Stimulated activated CD4-positive, alpha-beta T cell treated with anti-CD3 and anti-CD28 coated beads, Interleukin-12 subunit alpha, Interleukin-12 subunit beta, amount 100 ng/mL, for 48 hours (primary cell): ENCODE measurements at regions not wholly inside any gene's neighbourhood (a gene's known extent, or its start where the extent isn't known, plus 50 kb on each side); places are given as distances from the start of the nearest gene placed in this dataset.
"Not testable (repeated sequence)": the region's sequence is repeated elsewhere in the genome, so short reads cannot be mapped to it uniquely, and the experiment has no call there.

Experiments used
- DNase-seq, 3 donors: peaks; one replicate each; pipeline ENCODE4 v3.0.0-alpha.2; 2020; ENCODE audit warnings: low read depth in 2 of 3, low spot score in 1 of 3

DNA sequence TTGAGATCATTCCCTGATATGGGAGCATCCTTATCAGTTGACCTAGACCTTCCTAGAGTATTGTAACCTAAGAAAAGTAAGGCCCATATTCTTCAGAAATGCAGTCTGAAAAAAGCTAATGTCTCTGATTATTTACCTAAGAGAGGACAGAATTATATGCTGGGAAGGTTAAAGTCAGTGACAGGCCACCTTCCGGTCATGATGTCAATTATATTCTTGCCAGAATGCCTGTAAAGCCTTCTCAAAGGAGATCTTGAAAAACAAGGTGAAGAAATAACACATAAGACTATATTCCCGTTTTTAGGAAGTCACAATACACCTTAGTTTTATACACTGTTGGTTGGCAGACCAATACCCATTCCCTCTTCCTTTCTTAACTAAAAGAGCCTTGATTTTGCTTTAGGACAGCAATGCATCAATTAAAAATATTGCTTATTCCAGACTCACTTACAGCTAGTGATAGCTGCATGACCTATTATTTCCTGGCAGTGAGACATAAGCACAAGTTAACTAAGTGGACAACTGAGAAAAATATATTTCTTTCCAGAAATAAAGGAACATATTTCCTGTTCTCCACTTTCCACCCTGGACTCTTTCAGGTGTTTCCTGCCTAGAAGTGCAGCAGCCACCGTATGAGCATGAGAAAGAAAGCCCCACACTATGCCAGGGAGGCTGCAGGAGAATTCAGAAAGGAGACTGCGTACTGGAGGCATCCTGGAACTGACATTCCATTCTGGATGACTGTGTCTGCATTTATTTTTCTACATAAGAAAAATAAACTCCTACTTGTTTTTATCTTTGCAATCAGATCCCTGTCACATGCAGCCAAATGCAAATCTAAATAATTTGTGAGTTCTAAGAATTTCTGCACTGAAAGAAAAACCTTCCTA is 332.9 kb upstream of the PTBP2 start:
- DNase-seq: no peak

DNA sequence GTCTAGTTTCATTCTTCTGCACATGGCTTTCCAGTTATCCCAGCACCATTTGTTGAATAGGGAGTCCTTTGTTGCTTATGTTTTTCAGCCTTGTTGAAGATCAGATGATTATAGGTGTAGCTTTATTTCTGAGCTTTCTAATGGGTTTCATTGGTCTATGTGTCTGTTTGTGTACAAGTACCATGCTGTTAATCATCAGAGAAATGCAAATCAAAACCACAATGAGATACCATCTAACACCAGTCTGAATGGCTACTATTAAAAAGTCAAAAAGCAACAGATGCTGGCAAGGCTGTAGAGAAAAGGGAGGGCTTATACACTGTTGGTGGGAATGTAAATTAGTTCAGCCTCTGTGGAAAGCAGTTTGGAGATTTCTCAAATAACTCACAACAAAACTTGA is 321.5 kb upstream of the PTBP2 start:
- no peak for DNase-seq

DNA sequence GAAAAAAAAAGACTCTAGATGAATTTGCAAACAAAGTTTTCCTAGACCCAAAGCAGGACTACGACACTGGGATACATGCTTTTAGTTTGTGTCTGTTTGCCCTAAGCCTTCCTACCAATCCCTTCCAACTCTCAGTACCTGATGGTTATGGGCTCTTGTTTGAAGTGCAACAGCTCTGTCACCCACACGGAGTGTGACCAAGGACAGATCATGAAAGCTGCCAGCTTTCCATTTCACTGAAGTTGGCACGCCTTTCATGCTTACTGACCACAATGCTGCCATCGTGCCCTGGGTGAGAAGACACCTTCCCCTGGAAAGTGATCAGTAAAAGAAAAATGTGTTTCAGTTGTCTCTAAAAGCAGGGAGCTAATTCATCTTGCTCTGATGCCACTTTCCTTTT is 312.5 kb upstream of the PTBP2 start:
- DNase-seq: no peak

DNA sequence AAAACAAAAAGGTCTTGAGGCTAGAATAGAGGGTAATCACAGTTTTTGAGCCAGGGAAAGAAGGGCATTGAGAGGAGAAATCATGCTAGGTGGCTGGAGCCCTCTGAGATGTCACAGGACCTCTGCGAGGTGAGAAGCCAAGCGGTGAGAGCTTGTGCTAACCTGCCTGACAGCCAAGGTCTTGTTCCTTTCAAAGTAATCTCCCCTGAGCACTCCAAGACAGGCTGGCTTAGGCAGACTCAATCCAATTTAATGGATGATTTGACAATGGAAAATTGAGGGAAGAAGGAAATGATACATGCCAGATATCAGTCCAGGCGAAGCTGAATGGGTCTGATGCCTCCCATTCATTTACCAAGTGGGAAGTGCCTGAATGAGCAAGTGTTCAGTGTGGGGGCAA is 311.9 kb upstream of the PTBP2 start:
- no peak for DNase-seq

DNA sequence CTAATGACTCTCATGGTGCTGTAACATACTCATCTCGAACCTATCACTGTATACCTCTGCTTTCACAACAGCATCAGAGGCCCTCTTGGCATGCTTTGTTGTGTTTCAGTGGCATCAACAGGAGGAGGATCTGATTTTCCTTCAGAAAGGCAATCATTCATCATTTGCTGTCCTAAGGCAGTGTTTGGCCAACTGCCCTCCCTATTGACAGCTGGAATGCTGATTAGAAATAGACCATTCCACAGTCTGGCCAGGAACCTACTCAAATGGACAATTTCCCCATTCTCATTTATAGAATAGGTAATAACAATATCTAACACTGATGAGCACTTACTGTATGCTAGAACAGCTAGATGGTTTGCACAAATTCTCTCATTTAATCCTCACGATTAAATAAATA is 310.6 kb upstream of the PTBP2 start:
- DNase-seq: no peak

DNA sequence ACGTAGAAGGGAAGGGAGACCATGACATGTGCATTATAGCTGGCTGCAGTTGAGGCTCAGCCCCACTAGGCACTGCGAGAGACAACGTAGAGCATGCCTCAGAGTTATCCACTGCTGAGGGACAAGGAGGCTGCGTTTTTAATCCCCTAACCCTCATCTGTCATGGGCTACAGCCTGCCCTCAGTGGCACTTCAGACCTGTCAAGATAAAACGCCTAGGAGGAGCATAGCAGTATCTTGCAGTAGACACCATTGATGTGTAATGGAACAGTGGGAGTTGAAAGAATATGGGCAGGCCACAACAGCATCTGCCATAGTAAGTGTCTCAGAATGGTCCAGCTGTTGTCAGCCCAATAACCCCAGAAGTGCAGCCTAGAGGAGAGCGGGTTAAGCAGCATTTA is 307.0 kb upstream of the PTBP2 start:
- no peak for DNase-seq

- DNase-seq: no peak
These were observed 305.4 kb upstream of the PTBP2 start for GRCh38 chr1:96416111-96416595.

- no peak for DNase-seq
These were observed 304.7 kb upstream of the PTBP2 start for GRCh38 chr1:96416701-96417444.

GRCh38 chr1:96418969-96419368 is 302.6 kb upstream of the PTBP2 start:
- no peak for DNase-seq

DNA sequence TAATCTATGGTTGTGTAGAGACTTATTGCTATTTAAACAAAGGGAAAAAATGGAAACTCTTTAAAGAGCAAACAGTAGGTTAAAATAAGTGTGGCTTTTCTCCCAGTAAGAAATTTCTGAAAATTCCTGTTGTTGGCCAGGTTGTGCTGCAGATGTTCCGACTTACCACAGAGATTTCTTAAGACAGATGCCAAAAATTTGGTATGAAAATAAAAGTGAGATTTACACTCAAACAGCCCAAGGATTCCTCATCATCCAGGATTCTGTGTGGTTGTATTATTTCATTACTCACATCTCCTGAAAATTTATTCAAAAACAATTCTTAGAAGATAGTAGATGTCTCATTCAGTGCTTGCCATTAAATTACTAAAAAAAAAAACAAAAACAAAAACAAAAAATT is 296.7 kb upstream of the PTBP2 start:
- no peak for DNase-seq

- DNase-seq: no peak
These were observed 296.0 kb upstream of the PTBP2 start for GRCh38 chr1:96425382-96426129.

- DNase-seq: no peak
These were observed 294.0 kb upstream of the PTBP2 start for GRCh38 chr1:96427616-96428015.

GRCh38 chr1:96445302-96445701 is 276.3 kb upstream of the PTBP2 start:
- DNase-seq: no peak

DNA sequence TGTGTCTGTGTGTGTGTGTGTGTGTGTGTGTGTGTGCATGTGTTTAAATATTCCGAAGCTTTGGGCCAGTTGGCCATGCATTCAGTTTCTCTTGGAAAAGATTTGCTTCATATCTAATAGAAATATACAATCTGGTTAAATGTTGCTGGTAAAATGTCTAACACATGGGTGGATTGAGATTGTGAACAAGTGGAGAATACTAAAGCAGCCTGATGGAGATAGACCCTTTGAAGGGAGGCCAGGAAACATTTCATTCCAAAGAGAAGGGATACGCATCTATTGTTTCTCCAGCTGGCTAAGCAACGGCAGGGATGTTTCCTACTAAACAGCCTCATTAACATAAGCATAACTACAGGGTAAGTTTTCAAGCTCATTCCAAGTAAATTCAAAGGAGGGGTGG is 257.5 kb upstream of the PTBP2 start:
- DNase-seq: no peak

DNA sequence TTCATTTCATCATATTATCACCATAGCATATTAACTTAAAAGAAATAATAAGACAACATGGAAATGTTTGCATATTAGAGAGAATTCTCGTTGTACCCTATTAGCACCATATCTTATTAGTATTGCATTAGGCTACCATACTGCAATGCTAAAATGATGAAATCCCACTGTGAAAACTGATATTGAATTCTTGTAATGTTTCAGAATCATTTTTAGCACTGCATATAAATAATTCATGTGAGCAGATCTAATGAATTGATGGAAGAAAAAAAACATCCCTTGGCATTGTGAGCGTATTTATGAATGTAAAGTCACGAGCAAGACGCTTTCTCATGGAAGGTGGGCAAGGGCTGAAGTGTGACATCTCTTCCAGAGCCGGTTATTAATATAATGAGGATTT is 257.1 kb upstream of the PTBP2 start:
- no peak for DNase-seq

- DNase-seq: no peak
These were observed 256.6 kb upstream of the PTBP2 start for GRCh38 chr1:96464991-96465390.

GRCh38 chr1:96465441-96465840 is 256.1 kb upstream of the PTBP2 start:
- DNase-seq: no peak

DNA sequence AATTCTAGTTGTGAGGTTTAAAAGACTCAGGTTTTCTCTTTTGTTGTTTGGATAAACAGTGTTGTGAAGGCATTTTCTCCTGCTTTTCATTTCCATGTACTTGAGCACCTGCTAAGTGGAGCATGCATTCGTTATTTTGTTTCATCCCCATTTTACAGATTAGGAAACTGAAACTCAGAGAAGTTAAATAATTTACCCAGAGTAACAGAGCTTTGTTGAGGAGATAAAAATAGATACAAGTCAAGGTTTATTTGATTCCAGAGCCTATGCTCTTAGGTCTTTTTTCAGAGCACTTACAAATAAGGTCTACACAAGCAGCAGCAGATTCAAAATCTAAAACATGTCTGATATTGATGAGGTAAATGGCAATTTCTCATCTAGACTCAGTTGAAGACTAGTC is 254.7 kb upstream of the PTBP2 start:
- no peak for DNase-seq

DNA sequence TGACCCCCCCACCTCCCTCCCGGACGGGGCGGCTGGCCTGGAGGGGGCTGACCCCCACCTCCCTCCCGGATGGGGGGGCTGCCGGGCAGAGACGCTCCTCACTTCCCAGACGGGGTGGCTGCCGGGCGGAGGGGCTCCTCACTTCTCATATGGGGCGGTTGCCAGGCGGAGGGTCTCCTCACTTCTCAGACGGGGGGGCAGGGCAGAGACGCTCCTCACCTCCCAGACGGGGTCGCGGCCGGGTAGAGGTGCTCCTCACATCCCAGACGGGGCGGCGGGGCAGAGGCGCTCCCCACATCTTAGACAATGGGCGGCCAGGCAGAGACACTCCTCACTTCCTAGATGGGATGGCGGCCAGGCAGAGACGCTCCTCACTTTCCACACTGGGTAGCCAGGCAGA is 251.9 kb upstream of the PTBP2 start:
- not testable (repeated sequence) for DNase-seq

DNA sequence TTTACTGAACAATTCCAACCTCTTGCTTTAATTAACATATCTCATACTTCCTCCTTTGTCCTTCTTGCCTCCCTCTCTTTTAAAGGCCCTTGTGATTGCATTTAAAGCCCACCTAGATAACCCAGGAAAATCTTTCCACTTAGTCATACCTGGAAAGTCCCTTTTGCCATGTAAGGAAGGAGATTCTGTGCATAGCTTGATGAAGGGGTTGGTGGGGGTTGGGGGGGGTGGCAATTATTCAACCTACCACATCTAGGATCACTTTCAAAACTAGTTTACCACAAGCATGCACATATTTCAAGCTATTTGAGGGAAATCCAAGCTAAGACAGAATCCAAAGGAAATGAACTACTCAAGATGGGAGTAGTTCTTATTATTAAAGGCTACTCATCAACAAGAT is 249.1 kb upstream of the PTBP2 start:
- DNase-seq: no peak

- DNase-seq: no peak
These were observed 247.7 kb upstream of the PTBP2 start for GRCh38 chr1:96473791-96474434.
